ENCODE measurements at regions not wholly inside any gene's neighbourhood (a gene's known extent, or its start where the extent isn't known, plus 50 kb on each side); places are given as distances from the start of the nearest gene placed in this dataset.
A peak's percentile ranks its signal among the peaks of the same experiment; 100 is the strongest.

DNA sequence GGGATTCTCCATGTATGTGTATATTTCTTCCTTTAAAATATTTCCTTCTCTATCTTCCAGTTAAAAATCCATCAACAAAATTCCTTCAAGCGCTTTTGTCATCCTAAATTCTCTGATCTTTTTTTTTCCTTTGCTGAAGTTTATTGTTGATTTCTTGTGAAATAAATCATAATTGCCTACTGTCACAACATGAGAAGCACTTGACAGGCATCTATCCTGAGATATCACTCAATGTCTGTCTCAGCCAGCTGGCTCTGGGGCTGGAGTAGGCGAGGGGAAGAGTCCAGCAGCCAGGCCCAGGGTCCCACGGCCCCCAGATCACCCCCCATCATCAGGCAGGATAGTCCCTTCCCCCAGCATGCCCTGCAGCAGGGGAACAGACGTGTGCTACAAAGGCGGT is 109.0 kb upstream of the TLE3 start:
- TF ChIP-seq YY1 (IDR thresholded peaks at IDR 0.05; ENCODE audit: low read depth): no peak
- TF ChIP-seq TAF1 (IDR thresholded peaks at IDR 0.05; ENCODE audit: low read depth): no peak
- TF ChIP-seq CEBPB (IDR thresholded peaks at IDR 0.05): no peak
- no peak for TF ChIP-seq EGR1 (IDR thresholded peaks at IDR 0.05)
- TF ChIP-seq FOXM1 (IDR thresholded peaks at IDR 0.05; ENCODE audit: borderline replicate concordance, low read depth): no peak
- TF ChIP-seq, protein P1, sequence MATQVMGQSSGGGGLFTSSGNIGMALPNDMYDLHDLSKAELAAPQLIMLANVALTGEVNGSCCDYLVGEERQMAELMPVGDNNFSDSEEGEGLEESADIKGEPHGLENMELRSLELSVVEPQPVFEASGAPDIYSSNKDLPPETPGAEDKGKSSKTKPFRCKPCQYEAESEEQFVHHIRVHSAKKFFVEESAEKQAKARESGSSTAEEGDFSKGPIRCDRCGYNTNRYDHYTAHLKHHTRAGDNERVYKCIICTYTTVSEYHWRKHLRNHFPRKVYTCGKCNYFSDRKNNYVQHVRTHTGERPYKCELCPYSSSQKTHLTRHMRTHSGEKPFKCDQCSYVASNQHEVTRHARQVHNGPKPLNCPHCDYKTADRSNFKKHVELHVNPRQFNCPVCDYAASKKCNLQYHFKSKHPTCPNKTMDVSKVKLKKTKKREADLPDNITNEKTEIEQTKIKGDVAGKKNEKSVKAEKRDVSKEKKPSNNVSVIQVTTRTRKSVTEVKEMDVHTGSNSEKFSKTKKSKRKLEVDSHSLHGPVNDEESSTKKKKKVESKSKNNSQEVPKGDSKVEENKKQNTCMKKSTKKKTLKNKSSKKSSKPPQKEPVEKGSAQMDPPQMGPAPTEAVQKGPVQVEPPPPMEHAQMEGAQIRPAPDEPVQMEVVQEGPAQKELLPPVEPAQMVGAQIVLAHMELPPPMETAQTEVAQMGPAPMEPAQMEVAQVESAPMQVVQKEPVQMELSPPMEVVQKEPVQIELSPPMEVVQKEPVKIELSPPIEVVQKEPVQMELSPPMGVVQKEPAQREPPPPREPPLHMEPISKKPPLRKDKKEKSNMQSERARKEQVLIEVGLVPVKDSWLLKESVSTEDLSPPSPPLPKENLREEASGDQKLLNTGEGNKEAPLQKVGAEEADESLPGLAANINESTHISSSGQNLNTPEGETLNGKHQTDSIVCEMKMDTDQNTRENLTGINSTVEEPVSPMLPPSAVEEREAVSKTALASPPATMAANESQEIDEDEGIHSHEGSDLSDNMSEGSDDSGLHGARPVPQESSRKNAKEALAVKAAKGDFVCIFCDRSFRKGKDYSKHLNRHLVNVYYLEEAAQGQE (IDR thresholded peaks at IDR 0.05; ENCODE audit: low read depth): no peak
- no peak for TF ChIP-seq RAD21 (IDR thresholded peaks at IDR 0.05; ENCODE audit: low read depth)

- no peak for TF ChIP-seq TAF1 (IDR thresholded peaks at IDR 0.05; ENCODE audit: low read depth)
- TF ChIP-seq EP300 (IDR thresholded peaks at IDR 0.05; ENCODE audit: borderline replicate concordance): no peak
- TF ChIP-seq TEAD4 (IDR thresholded peaks at IDR 0.05): no peak
- no peak for TF ChIP-seq ZBTB7A (IDR thresholded peaks at IDR 0.05; ENCODE audit: low read depth)
- TF ChIP-seq, protein P1 (IDR thresholded peaks at IDR 0.05; ENCODE audit: low read depth): no peak
- no peak for TF ChIP-seq RAD21 (IDR thresholded peaks at IDR 0.05; ENCODE audit: low read depth)
Measured at GRCh38 chr15:70204652-70205051, 106.9 kb upstream of the TLE3 start.

DNA sequence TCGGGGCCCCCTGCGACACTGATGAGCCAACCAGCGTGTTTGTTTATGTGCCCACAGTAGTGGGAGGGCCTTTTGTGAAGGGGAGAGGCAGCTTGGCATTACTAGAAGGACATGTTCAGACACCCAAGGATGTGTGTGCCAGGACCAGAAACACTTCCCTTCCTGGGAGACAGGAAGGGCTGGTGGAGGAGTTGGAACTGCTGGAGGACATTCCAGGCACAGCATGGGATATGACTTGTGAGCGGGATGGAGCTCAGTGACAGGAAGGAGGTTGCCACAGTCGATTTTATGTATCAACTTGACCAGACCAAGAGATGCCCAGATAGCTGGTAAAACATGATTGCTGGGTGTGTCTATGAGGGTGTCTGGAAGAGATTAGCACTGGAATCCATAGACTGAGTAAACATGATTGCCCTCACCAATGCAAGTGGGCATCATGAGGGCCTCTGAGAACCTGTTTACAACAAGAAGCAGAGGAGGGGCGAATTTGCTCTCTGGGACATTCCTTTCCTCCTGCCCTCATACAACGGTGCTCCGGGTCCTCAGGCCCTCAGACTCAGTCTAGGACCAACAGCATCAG is 106.4 kb upstream of the TLE3 start:
- TF ChIP-seq TEAD4 (IDR thresholded peaks at IDR 0.05): peak; percentile 82
- no peak for TF ChIP-seq USF1 (IDR thresholded peaks at IDR 0.05)
- TF ChIP-seq YY1 (IDR thresholded peaks at IDR 0.05; ENCODE audit: low read depth): no peak
- TF ChIP-seq CREB1 (IDR thresholded peaks at IDR 0.05; ENCODE audit: low read depth): no peak
- no peak for TF ChIP-seq TCF12 (IDR thresholded peaks at IDR 0.05; ENCODE audit: low read depth)
- no peak for TF ChIP-seq EGR1 (IDR thresholded peaks at IDR 0.05)
- TF ChIP-seq MAX (IDR thresholded peaks at IDR 0.05): no peak
- no peak for TF ChIP-seq EP300 (IDR thresholded peaks at IDR 0.05; ENCODE audit: borderline replicate concordance)

DNA sequence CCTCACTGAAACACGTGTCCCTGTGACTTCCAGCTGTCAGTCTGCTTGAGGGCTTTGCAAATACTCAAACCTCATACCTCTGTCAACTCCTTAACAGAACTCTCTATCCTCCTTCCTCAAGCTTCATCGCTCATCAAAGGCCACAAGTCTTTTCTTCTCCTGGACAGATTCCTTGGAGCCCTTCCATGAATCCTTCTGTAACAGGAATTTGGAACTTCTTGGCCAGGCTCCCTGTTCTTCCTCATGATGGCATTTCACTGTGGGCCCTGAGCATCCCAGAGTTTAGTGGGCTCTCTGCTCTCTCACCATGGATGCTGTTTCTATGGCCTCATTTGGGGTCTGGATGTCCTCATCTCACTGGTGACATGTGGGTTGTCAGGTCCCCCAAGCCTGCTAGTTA is 105.0 kb upstream of the TLE3 start:
- TF ChIP-seq CREB1 (IDR thresholded peaks at IDR 0.05; ENCODE audit: low read depth): no peak
- TF ChIP-seq TAF1 (IDR thresholded peaks at IDR 0.05; ENCODE audit: low read depth): no peak
- no peak for TF ChIP-seq TEAD4 (IDR thresholded peaks at IDR 0.05)
- TF ChIP-seq, protein P1 (IDR thresholded peaks at IDR 0.05; ENCODE audit: low read depth): no peak
- no peak for TF ChIP-seq YY1 (IDR thresholded peaks at IDR 0.05; ENCODE audit: low read depth)
- TF ChIP-seq FOXM1 (IDR thresholded peaks at IDR 0.05; ENCODE audit: borderline replicate concordance, low read depth): no peak
- TF ChIP-seq MAX (IDR thresholded peaks at IDR 0.05): no peak
- no peak for TF ChIP-seq EP300 (IDR thresholded peaks at IDR 0.05; ENCODE audit: borderline replicate concordance)
- TF ChIP-seq TCF12 (IDR thresholded peaks at IDR 0.05; ENCODE audit: low read depth): no peak

- TF ChIP-seq TCF12 (IDR thresholded peaks at IDR 0.05; ENCODE audit: low read depth) (no peak), NFIC (IDR thresholded peaks at IDR 0.05) (no peak)
Measured at GRCh38 chr15:70201425-70201775, 103.7 kb upstream of the TLE3 start.

Data from Ishikawa (cell line).